HL-60 (cell line): ENCODE measurements at regions not wholly inside any gene's neighbourhood (a gene's known extent, or its start where the extent isn't known, plus 50 kb on each side); places are given as distances from the start of the nearest gene placed in this dataset.

Experiments used
- DNase-seq, 2 experiments: peaks; one replicate each; pipeline ENCODE4 v3.0.0-alpha.2; 2010 to 2020; ENCODE audit warnings: low read depth in 1 of 2, low spot score in 1 of 2
- H3K27ac ChIP-seq: fragments of 250-450 bp; sonication (Bioruptor Pico); replicated peaks from 2 replicates; pipeline ENCODE4 v1.5.1; 2020; ENCODE audit warnings: mild to moderate bottlenecking, moderate library complexity
- H3K27me3 ChIP-seq: fragments of 250-450 bp; sonication (Bioruptor Pico); 2 replicates; pipeline ENCODE4 v1.5.1; 2021; ENCODE audit warnings: mild to moderate bottlenecking, moderate library complexity; ENCODE audit not compliant: insufficient read depth, poor library complexity, severe bottlenecking
- H3K4me3 ChIP-seq: replicated peaks from 2 replicates; pipeline ENCODE4 v1.5.1; 2011; ENCODE audit warnings: mild to moderate bottlenecking, control low read depth, low read length; ENCODE audit not compliant: insufficient read depth
- GABPA ChIP-seq: IDR thresholded peaks from 2 replicates; pipeline ENCODE4 v1.6.1; 2012; ENCODE audit warnings: low read depth
- POLR2AphosphoS5 ChIP-seq: IDR thresholded peaks from 2 replicates; pipeline ENCODE4 v1.6.1; 2012; ENCODE audit warnings: low read depth
- REST ChIP-seq: IDR thresholded peaks from 2 replicates; pipeline ENCODE4 v1.6.1; 2012; ENCODE audit warnings: low read depth; ENCODE audit not compliant: insufficient replicate concordance
- SPI1 ChIP-seq: IDR thresholded peaks from 2 replicates; pipeline ENCODE4 v1.6.1; 2012; ENCODE audit warnings: low read depth, mild to moderate bottlenecking, borderline replicate concordance
- TF ChIP-seq, protein P1 (sequence below): IDR thresholded peaks from one replicate; pipeline ENCODE4 v1.5.1; 2011; ENCODE audit warnings: low read length, control low read depth, inconsistent platforms; ENCODE audit not compliant: insufficient read depth

- no peaks in the 10 kb centered on the region for H3K27me3 ChIP-seq
- DNase-seq = no peak
- TF ChIP-seq GABPA = no peak
- TF ChIP-seq POLR2AphosphoS5 = no peak
- TF ChIP-seq, protein P1, sequence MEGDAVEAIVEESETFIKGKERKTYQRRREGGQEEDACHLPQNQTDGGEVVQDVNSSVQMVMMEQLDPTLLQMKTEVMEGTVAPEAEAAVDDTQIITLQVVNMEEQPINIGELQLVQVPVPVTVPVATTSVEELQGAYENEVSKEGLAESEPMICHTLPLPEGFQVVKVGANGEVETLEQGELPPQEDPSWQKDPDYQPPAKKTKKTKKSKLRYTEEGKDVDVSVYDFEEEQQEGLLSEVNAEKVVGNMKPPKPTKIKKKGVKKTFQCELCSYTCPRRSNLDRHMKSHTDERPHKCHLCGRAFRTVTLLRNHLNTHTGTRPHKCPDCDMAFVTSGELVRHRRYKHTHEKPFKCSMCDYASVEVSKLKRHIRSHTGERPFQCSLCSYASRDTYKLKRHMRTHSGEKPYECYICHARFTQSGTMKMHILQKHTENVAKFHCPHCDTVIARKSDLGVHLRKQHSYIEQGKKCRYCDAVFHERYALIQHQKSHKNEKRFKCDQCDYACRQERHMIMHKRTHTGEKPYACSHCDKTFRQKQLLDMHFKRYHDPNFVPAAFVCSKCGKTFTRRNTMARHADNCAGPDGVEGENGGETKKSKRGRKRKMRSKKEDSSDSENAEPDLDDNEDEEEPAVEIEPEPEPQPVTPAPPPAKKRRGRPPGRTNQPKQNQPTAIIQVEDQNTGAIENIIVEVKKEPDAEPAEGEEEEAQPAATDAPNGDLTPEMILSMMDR = no peak
- TF ChIP-seq SPI1 = no peak
- no peak for TF ChIP-seq REST
- H3K4me3 ChIP-seq = no peak overlapping the region
- no peak overlapping the region for H3K27ac ChIP-seq
Measured at GRCh38 chr6:117200067-117200466, 65.3 kb upstream of the VGLL2 start.

DNA sequence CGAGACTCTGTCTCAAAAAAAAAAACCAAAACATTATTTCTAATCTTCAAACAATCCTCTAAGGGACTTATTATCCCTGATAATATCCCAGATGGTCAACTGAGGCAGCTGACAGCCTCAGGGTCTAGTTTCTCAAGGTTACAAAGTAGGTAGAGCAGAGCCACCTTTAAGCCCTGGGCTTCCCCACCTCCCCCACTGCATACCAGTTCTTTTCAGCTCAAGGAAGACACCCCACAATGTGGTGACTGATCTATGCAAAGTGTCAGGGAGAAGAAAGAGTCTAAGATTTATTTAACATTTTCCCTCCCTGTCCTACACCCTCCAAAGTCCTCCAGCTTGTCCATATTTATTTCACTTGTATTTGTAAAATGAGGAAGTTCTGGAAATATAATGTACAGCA lies 60.5 kb upstream of the VGLL2 start:
- Histone ChIP-seq H3K4me3 (no peak overlapping the region), H3K27ac (no peak overlapping the region), H3K27me3 (no peaks in the 10 kb centered on the region)
- no peak for DNase-seq
- no peak for TF ChIP-seq POLR2AphosphoS5
- no peak for TF ChIP-seq REST
- no peak for TF ChIP-seq GABPA
- TF ChIP-seq, protein P1 = no peak
- TF ChIP-seq SPI1 = no peak

DNA sequence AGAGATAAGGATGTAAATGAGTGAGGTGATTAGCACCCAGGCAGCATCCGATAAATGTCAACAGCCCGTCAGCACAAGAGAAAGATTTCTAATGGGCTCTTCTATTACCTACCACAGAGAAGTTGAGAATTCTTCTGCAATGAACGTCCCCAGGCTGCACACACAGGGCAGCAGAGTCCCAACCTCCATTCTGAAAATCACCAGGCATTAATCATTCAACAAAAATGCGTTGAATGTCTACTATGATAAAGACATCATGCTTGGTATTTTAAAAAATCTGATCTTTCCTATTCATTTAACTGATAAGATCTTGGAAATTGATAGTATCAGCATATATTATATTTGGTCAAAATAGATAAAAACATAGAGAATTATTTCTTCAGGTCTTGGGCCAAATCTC lies 59.5 kb upstream of the VGLL2 start:
- no peak overlapping the region for H3K27ac ChIP-seq
- TF ChIP-seq POLR2AphosphoS5 (no peak), SPI1 (no peak), GABPA (no peak), REST (no peak)
- TF ChIP-seq, protein P1 = no peak

More for the DNA sequence above, 59.5 kb upstream of the VGLL2 start:
- Histone ChIP-seq H3K4me3 (no peak overlapping the region), H3K27me3 (no peaks in the 10 kb centered on the region)
- DNase-seq = no peak
